Tibial nerve (tissue), 4 donors: ENCODE measurements at regions not wholly inside any gene's neighbourhood (a gene's known extent, or its start where the extent isn't known, plus 50 kb on each side); places are given as distances from the start of the nearest gene placed in this dataset.

Experiments
- CTCF ChIP-seq, 5 experiments: fragments of 200-600 bp in 3 of 5; fragments of 450-650 bp in 2 of 5; sonication (generic) in 3 of 5; IDR thresholded peaks; one replicate each; pipeline ENCODE4 v1.5.1; 2016 to 2019; ENCODE audit warnings: antibody characterized with exemption in 5 of 5, mild to moderate bottlenecking in 3 of 5, moderate library complexity in 2 of 5
- EP300 ChIP-seq, 2 donors: sonication (generic); formaldehyde crosslinking; IDR thresholded peaks; one replicate each; pipeline ENCODE4 v1.6.1; 2017; ENCODE audit warnings: antibody characterized with exemption in 2 of 2, mild to moderate bottlenecking in 1 of 2
- POLR2A ChIP-seq, 2 donors: fragments of 450-650 bp; IDR thresholded peaks; one replicate each; pipeline ENCODE4 v1.6.1; 2017; ENCODE audit warnings: antibody characterized with exemption in 2 of 2, mild to moderate bottlenecking in 2 of 2, moderate library complexity in 2 of 2

GRCh38 chr21:20944139-20944538 is 54.1 kb upstream of the NCAM2 start:
- TF ChIP-seq POLR2A (IDR thresholded peaks at IDR 0.05), result no peak
- no peak for TF ChIP-seq CTCF (IDR thresholded peaks at IDR 0.05)
- no peak for TF ChIP-seq EP300 (IDR thresholded peaks at IDR 0.05)
